ENCODE measurements at regions not wholly inside any gene's neighbourhood (a gene's known extent, or its start where the extent isn't known, plus 50 kb on each side); places are given as distances from the start of the nearest gene placed in this dataset.

GRCh38 chr4:28811025-28811424 lies 1909.1 kb upstream of the PCDH7 start:
- Histone ChIP-seq H3K27me3 (ENCODE audit: control insufficient read depth in 3 of 3, insufficient read depth in 3 of 3, low read length in 3 of 3) (no peaks in the 10 kb centered on the region), H3K4me1 (ENCODE audit: control insufficient read depth in 3 of 3, insufficient read depth in 2 of 3, low read depth in 1 of 3, low read length in 2 of 3) (no peaks in the 10 kb centered on the region), H3K36me3 (ENCODE audit: control insufficient read depth in 3 of 3, insufficient read depth in 2 of 3, low read depth in 1 of 3, low read length in 3 of 3) (no peaks in the 10 kb centered on the region), H3K4me3 (ENCODE audit: low read depth in 1 of 3, low read length in 3 of 3) (no peak overlapping the region), H3K9me3 (ENCODE audit: control insufficient read depth in 2 of 2, insufficient read depth in 1 of 2, low read depth in 1 of 2, low read length in 1 of 2) (peaks cover 0 to 9% of the 10 kb centered on the region in 2 donors), H3K27ac (ENCODE audit: low read depth in 1 of 3, low read length in 2 of 3) (no peak overlapping the region)
- no peak for DNase-seq
- 62 to 75% (median 64%) methylated on average over 2 of the region's 2 CpGs for WGBS, 3 donors
- FAIRE-seq: no peak

GRCh38 chr4:28822163-28822562 lies 1898.0 kb upstream of the PCDH7 start:
- H3K36me3 ChIP-seq (ENCODE audit: control insufficient read depth in 3 of 3, insufficient read depth in 2 of 3, low read depth in 1 of 3, low read length in 3 of 3): no peaks in the 10 kb centered on the region
- FAIRE-seq: no peak

DNA sequence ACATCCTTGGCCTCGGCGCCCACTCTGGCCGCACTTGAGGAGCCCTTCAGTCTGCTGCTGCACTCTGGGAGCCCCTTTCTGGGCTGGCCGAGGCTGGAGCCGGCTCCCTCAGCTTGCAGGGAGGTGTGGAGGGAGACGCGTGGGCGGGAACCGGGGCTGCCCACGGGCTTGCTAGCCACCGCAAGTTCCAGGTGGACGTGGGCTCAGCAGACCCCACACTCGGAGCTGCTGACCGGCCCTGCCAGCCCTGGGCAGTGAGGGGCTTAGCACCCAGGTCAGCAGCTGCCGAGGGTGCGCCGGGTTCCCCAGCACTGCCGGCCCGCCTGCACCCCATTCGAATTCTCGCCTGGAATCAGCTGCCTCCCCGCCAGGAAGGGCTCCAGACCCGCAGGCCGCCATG lies 1892.3 kb upstream of the PCDH7 start:
- Histone ChIP-seq H3K4me1 (ENCODE audit: control insufficient read depth in 3 of 3, insufficient read depth in 2 of 3, low read depth in 1 of 3, low read length in 2 of 3) (no peaks in the 10 kb centered on the region), H3K27ac (ENCODE audit: low read depth in 1 of 3, low read length in 2 of 3) (no peak overlapping the region), H3K4me3 (ENCODE audit: low read depth in 1 of 3, low read length in 3 of 3) (no peak overlapping the region), H3K36me3 (ENCODE audit: control insufficient read depth in 3 of 3, insufficient read depth in 2 of 3, low read depth in 1 of 3, low read length in 3 of 3) (no peaks in the 10 kb centered on the region), H3K27me3 (ENCODE audit: control insufficient read depth in 3 of 3, insufficient read depth in 3 of 3, low read length in 3 of 3) (no peaks in the 10 kb centered on the region), H3K9me3 (ENCODE audit: control insufficient read depth in 2 of 2, insufficient read depth in 1 of 2, low read depth in 1 of 2, low read length in 1 of 2) (peaks cover 4 to 20% of the 10 kb centered on the region in 2 donors)
- WGBS, 3 donors: 94 to 97% (median 97%) methylated on average over 17 to 24 of the region's 24 CpGs
- no peak for DNase-seq
- FAIRE-seq: no peak

More at GRCh38 chr4:28822163-28822562, 1898.0 kb upstream of the PCDH7 start:
- H3K9me3 ChIP-seq (ENCODE audit: control insufficient read depth in 2 of 2, insufficient read depth in 1 of 2, low read depth in 1 of 2, low read length in 1 of 2): no peaks in the 10 kb centered on the region
- DNase-seq: no peak
- no peaks in the 10 kb centered on the region for H3K27me3 ChIP-seq (ENCODE audit: control insufficient read depth in 3 of 3, insufficient read depth in 3 of 3, low read length in 3 of 3)
- no peaks in the 10 kb centered on the region for H3K4me1 ChIP-seq (ENCODE audit: control insufficient read depth in 3 of 3, insufficient read depth in 2 of 3, low read depth in 1 of 3, low read length in 2 of 3)
- H3K27ac ChIP-seq (ENCODE audit: low read depth in 1 of 3, low read length in 2 of 3): no peak overlapping the region
- H3K4me3 ChIP-seq (ENCODE audit: low read depth in 1 of 3, low read length in 3 of 3): no peak overlapping the region

DNA sequence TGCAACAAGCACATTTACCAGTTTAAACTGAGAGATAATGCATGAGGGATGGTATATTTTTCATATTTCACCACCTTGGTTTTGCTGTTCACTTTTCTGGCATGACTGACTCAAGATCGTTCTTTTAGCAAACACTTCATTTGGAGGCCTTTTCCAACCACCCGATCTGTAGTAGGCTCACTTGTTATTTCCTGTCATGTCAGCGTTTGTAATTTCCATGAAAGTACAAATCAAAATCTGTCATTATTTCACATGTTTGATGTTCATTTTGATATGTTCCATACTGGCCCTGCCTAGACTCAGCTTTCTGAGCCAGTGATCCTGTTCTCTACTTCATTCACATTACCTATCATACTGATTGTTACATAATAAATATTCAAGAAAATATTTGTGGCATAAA lies 1888.3 kb upstream of the PCDH7 start:
- DNase-seq (no peak), FAIRE-seq (no peak)
- peaks cover 4 to 20% of the 10 kb centered on the region in 2 donors for H3K9me3 ChIP-seq (ENCODE audit: control insufficient read depth in 2 of 2, insufficient read depth in 1 of 2, low read depth in 1 of 2, low read length in 1 of 2)
- H3K36me3 ChIP-seq (ENCODE audit: control insufficient read depth in 3 of 3, insufficient read depth in 2 of 3, low read depth in 1 of 3, low read length in 3 of 3): no peaks in the 10 kb centered on the region
- whole genome bisulfite sequencing, 3 donors: 69 to 80% (median 73%) methylated on average over 3 of the region's 3 CpGs
- no peaks in the 10 kb centered on the region for H3K4me1 ChIP-seq (ENCODE audit: control insufficient read depth in 3 of 3, insufficient read depth in 2 of 3, low read depth in 1 of 3, low read length in 2 of 3)
- no peaks in the 10 kb centered on the region for H3K27me3 ChIP-seq (ENCODE audit: control insufficient read depth in 3 of 3, insufficient read depth in 3 of 3, low read length in 3 of 3)
- H3K27ac ChIP-seq (ENCODE audit: low read depth in 1 of 3, low read length in 2 of 3): no peak overlapping the region
- no peak overlapping the region for H3K4me3 ChIP-seq (ENCODE audit: low read depth in 1 of 3, low read length in 3 of 3)

- Histone ChIP-seq H3K27me3 (ENCODE audit: control insufficient read depth in 3 of 3, insufficient read depth in 3 of 3, low read length in 3 of 3) (no peaks in the 10 kb centered on the region), H3K36me3 (ENCODE audit: control insufficient read depth in 3 of 3, insufficient read depth in 2 of 3, low read depth in 1 of 3, low read length in 3 of 3) (no peaks in the 10 kb centered on the region), H3K4me3 (ENCODE audit: low read depth in 1 of 3, low read length in 3 of 3) (no peak overlapping the region), H3K27ac (ENCODE audit: low read depth in 1 of 3, low read length in 2 of 3) (no peak overlapping the region), H3K9me3 (ENCODE audit: control insufficient read depth in 2 of 2, insufficient read depth in 1 of 2, low read depth in 1 of 2, low read length in 1 of 2) (peaks cover 4 to 20% of the 10 kb centered on the region in 2 donors), H3K4me1 (ENCODE audit: control insufficient read depth in 3 of 3, insufficient read depth in 2 of 3, low read depth in 1 of 3, low read length in 2 of 3) (no peaks in the 10 kb centered on the region)
- no peak for DNase-seq
- WGBS, 3 donors: 21 to 54% (median 32%) methylated on average over 1 of the region's 1 CpG
- no peak for FAIRE-seq
Observed at GRCh38 chr4:28832444-28832843, 1887.7 kb upstream of the PCDH7 start.

- no peaks in the 10 kb centered on the region for H3K27me3 ChIP-seq (ENCODE audit: control insufficient read depth in 3 of 3, insufficient read depth in 3 of 3, low read length in 3 of 3)
- no peak overlapping the region for H3K27ac ChIP-seq (ENCODE audit: low read depth in 1 of 3, low read length in 2 of 3)
- DNase-seq (no peak), FAIRE-seq (no peak)
- no peaks in the 10 kb centered on the region for H3K36me3 ChIP-seq (ENCODE audit: control insufficient read depth in 3 of 3, insufficient read depth in 2 of 3, low read depth in 1 of 3, low read length in 3 of 3)
- H3K9me3 ChIP-seq (ENCODE audit: control insufficient read depth in 2 of 2, insufficient read depth in 1 of 2, low read depth in 1 of 2, low read length in 1 of 2): peaks cover 0 to 7% of the 10 kb centered on the region in 2 donors
- no peak overlapping the region for H3K4me3 ChIP-seq (ENCODE audit: low read depth in 1 of 3, low read length in 3 of 3)
- WGBS, 3 donors: 64 to 78% (median 65%) methylated on average over 3 of the region's 3 CpGs
- no peaks in the 10 kb centered on the region for H3K4me1 ChIP-seq (ENCODE audit: control insufficient read depth in 3 of 3, insufficient read depth in 2 of 3, low read depth in 1 of 3, low read length in 2 of 3)
Observed at GRCh38 chr4:28834120-28834519, 1886.0 kb upstream of the PCDH7 start.

DNA sequence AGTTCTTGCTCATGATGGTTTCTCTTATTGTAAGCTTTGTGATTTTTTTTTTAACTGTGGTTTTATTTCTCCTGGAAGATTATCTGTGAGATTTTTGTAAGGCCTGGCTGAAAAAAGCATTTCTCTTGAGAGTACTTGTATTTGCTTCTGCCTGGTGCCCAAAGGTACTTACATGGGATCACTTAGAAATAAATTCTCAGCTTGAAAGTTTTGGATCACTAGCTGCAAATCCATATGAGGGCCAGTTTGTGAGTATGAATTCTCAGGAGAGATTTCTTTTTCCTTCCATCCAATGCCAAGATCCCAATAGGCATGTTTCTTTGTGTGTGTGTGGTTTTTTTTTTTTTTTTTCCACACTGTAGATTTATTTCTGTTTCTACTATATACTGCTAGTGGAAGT lies 1884.7 kb upstream of the PCDH7 start:
- H3K27me3 ChIP-seq (ENCODE audit: control insufficient read depth in 3 of 3, insufficient read depth in 3 of 3, low read length in 3 of 3): no peaks in the 10 kb centered on the region
- no peaks in the 10 kb centered on the region for H3K36me3 ChIP-seq (ENCODE audit: control insufficient read depth in 3 of 3, insufficient read depth in 2 of 3, low read depth in 1 of 3, low read length in 3 of 3)
- no peaks in the 10 kb centered on the region for H3K4me1 ChIP-seq (ENCODE audit: control insufficient read depth in 3 of 3, insufficient read depth in 2 of 3, low read depth in 1 of 3, low read length in 2 of 3)
- DNase-seq: no peak
- no peak overlapping the region for H3K4me3 ChIP-seq (ENCODE audit: low read depth in 1 of 3, low read length in 3 of 3)
- no peak overlapping the region for H3K27ac ChIP-seq (ENCODE audit: low read depth in 1 of 3, low read length in 2 of 3)
- no peak for FAIRE-seq
- no peaks in the 10 kb centered on the region for H3K9me3 ChIP-seq (ENCODE audit: control insufficient read depth in 2 of 2, insufficient read depth in 1 of 2, low read depth in 1 of 2, low read length in 1 of 2)

GRCh38 chr4:28842271-28842670 lies 1877.9 kb upstream of the PCDH7 start:
- no peak overlapping the region for H3K4me3 ChIP-seq (ENCODE audit: low read depth in 1 of 3, low read length in 3 of 3)
- 32 to 63% (median 51%) methylated on average over 6 of the region's 6 CpGs for WGBS, 3 donors
- no peaks in the 10 kb centered on the region for H3K36me3 ChIP-seq (ENCODE audit: control insufficient read depth in 3 of 3, insufficient read depth in 2 of 3, low read depth in 1 of 3, low read length in 3 of 3)
- H3K9me3 ChIP-seq (ENCODE audit: control insufficient read depth in 2 of 2, insufficient read depth in 1 of 2, low read depth in 1 of 2, low read length in 1 of 2): peaks cover 0 to 2% of the 10 kb centered on the region in 2 donors
- FAIRE-seq (no peak), DNase-seq (no peak)
- H3K27ac ChIP-seq (ENCODE audit: low read depth in 1 of 3, low read length in 2 of 3): no peak overlapping the region
- no peaks in the 10 kb centered on the region for H3K4me1 ChIP-seq (ENCODE audit: control insufficient read depth in 3 of 3, insufficient read depth in 2 of 3, low read depth in 1 of 3, low read length in 2 of 3)
- no peaks in the 10 kb centered on the region for H3K27me3 ChIP-seq (ENCODE audit: control insufficient read depth in 3 of 3, insufficient read depth in 3 of 3, low read length in 3 of 3)

DNA sequence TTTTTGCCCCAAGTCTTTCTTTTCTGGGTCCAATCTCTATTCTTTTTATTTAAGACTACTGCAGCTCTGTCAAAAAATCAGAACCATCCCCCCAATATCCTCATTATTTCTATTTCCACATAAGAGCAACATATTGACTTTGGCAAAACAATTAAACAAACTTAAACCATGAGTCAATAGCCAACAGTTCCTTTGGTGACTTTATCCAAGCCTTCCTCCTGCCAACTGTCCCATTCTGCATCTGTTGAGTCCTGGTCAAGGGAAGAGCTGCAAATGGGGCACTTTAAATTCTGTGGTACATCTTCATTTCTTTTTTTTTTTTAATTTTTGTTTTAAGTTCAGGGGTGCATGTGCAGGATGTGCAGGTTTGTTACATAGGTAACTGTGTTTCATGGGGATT lies 1875.0 kb upstream of the PCDH7 start:
- Histone ChIP-seq H3K36me3 (ENCODE audit: control insufficient read depth in 3 of 3, insufficient read depth in 2 of 3, low read depth in 1 of 3, low read length in 3 of 3) (no peaks in the 10 kb centered on the region), H3K27ac (ENCODE audit: low read depth in 1 of 3, low read length in 2 of 3) (no peak overlapping the region), H3K9me3 (ENCODE audit: control insufficient read depth in 2 of 2, insufficient read depth in 1 of 2, low read depth in 1 of 2, low read length in 1 of 2) (peaks cover 3 to 19% of the 10 kb centered on the region in 2 donors), H3K27me3 (ENCODE audit: control insufficient read depth in 3 of 3, insufficient read depth in 3 of 3, low read length in 3 of 3) (no peaks in the 10 kb centered on the region), H3K4me3 (ENCODE audit: low read depth in 1 of 3, low read length in 3 of 3) (no peak overlapping the region), H3K4me1 (ENCODE audit: control insufficient read depth in 3 of 3, insufficient read depth in 2 of 3, low read depth in 1 of 3, low read length in 2 of 3) (no peaks in the 10 kb centered on the region)
- no peak for FAIRE-seq
- no peak for DNase-seq
